DMS79 (cell line): ENCODE measurements at regions not wholly inside any gene's neighbourhood (a gene's known extent, or its start where the extent isn't known, plus 50 kb on each side); places are given as distances from the start of the nearest gene placed in this dataset.
"Not testable (repeated sequence)": the region's sequence is repeated elsewhere in the genome, so short reads cannot be mapped to it uniquely, and the experiment has no call there.

ENCODE experiments used
- DNase-seq: peaks from one replicate; lab custom pipeline; 2025; lab: John Stamatoyannopoulos, UW

DNA sequence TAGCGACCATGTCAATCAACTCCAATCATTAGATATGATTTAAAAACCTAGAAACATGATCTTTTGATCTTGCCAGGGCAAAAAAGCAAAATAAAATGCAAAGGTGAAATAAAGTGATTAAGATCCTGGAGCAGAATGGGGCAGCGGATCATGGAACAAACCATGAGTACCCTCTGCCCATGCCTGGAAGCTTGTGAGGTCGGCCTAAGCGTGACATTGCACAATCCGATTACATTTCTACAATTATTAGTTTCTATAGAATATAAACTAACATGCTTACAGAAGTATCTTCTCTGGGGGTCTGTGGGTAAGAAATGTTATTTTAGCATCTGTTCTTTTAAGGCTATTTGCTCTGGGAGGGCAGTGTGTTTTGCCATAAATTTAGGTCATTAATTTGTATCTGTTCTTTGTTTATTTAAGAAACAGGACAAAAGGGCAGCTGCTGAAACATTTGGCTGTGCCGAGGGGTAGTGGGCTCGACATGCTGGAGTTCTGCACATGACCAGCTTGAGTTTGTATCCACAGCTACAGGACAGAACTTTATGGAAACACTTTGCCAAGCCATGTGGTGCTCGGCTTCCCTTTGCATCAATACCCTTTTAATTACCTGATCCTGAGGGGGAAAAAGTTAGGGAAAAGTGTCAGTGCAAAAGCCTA is 55.9 kb downstream of the ZBTB18 start:
- DNase-seq, result no peak

- no peak for DNase-seq
Observed at GRCh38 chr1:244111027-244111426, 59.9 kb downstream of the ZBTB18 start.

DNA sequence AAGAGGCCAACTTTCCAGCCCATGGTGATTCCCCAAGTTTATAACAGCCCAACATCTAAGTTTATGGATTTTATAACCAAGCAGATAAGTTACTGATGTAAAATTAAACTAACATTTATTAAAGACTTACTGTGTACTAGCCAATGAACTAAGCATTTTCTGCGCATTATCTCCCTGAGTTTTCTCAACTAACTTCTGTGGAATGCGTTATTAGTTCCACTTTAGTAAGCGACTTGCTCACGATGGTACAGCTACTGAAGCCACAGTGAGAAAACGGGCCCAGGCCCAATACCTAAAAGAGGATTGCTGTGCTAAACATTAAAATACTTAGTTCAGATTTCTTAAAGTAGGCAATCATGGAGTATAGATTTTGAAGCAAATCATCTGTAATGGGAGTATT is 61.0 kb downstream of the ZBTB18 start:
- DNase-seq, result no peak

DNA sequence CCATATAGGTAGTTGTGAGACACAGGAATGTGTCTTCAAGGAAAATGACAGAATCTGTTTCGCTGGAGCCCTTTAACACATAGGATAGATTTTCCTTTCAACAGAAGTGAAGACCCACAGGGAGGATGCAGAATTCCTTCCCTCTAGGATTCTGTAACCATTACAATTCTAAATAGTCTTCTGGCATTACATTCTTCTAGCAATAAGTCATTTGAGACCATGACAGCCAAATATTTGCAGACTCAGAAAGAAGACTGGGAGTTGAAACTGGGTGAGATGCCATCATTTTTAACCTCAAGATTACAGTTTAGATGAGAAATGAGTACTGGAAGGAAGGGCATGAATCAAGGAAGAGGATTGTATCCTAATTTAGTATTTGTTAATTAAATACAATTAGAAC is 61.6 kb downstream of the ZBTB18 start:
- no peak for DNase-seq

DNA sequence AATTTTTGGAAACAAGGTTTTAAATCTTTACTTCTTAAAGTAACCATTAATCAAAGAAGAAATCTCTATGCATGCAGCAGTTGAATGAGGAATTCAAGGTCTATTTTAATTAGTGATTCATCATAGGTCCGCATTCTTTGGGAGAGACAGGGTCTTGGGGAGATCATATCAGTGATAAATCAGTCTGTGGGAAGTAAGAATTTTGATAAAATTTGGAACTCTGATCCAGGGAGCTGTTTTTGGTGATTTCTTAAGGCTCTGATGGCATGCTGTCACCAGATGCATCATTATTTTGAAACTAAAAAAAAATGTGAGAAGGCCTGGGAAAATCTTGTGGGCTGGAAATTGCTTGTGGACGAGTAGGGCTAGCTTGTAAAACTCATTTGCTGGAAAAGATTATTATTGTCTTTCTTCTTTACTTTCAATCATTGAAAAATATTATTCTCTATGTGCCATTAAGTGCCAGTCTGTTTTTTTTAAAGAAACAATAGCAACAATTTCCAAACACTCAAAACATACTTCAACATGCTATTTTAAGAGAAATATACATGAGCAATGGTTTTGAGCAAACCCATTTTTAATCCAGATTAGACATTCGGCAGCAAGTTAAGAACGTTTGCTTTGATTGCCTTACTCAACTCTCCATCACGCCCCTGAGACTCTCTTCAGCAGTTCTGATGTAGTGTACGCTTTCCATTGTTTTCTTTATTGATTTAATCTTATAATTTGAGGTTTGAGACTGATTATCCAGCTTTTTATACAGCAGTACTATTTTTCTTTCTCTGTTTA is 62.6 kb downstream of the ZBTB18 start:
- DNase-seq, result no peak

- DNase-seq, result no peak
Observed at GRCh38 chr1:244114892-244115291, 63.8 kb downstream of the ZBTB18 start.

DNA sequence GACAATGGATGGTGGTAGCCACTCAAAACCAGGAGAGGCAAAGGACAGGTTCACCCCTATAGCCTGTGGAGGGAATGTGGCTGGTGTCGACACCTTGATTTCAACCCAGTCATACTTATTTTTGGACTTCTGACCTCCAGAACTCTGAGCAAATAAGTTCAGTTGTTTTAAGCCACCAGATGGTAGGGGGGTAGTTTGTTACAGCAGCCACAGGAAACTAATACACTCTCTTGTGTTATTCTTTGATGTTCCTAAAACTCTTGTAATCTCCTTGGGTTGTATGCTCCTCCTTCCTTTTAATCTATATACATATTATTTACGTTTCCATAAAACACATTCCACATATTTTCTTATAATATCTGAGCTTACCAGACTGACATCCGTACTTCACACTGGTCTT is 65.9 kb downstream of the ZBTB18 start:
- DNase-seq, result no peak

DNA sequence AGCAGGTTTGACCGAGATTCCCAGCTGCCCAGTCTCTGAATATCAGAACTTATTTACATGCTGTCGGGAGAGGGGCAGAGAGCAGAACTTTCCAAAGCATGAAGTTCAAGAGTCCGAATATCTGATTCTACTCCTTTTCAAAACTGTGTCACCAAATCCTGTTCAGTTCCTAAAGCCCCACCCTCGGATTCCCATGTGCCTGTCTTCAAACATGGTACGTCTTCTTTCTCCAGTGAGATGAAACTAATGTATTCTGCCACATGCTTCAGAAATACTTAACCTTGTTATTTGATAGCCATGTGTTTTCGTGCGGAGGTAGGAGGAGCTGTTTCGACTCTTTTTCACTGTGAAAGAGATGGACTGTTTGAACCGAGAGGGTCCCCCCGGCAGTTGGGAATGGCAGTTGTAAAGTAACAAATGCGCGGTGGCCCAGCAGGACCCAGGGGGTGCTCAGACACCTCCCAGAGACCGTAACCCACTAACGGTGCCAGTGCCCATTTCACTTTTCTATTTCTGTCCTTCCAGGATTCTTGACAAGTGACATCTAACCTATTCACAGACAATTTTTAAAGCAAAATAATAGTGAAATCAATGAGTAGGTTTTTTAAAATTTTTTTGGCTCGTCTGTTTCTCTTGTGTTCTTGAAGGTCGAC is 67.2 kb downstream of the ZBTB18 start:
- DNase-seq, result no peak

DNA sequence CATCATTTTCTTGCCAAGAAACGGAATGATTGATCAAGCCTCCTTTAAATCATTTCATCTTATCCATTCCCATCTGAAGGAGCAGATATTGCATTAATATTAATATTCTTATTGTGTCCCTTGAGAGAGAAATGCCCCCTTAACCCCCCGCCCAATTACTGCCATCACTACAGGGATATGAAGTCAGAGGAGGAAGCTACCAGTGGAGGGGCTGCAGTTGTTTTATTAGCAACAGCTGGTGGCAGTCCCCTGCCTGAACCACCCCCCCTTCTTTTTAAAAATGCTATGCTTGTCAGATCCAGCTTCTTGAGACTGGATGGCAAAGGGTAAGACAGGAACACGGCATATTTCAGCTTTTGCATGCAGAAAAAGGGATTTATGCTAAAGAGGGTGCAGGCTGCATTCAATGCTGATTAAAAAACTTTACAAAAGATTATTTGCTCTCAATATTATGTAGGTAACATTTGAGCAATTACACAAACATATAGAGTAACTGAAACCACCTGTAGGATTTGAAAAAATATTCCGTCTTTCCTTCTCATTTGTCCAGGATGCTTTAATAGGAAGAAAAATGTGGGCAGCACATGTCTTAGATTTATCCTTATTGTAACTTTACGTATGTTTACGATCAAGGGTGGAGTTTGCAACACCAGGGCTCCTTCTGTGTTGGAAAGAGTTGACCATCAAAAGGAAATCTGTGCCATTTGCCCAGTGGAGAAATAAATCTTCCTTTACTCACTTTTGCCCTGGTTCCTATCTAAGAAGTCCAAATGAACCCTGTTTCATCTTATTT is 77.7 kb downstream of the ZBTB18 start:
- no peak for DNase-seq

DNA sequence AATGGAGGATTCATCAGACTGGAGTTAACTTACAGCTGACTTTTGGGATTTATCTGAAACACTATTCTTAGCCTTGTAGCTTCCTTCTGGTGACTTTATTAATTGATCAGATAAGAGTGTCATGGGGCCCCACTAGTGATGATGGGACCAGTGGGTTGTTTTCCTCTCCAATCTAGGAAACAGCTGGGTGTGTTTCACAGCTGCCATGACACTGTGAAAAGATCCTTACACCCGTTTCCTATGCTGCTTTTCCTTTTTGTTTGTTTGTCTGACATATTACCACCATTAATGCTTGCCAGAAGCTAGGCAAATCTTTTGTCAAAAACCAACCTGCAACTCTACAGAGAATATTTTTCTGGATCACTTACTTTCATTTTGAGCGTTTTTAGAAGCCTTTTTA is 86.2 kb downstream of the ZBTB18 start:
- DNase-seq, result no peak

- no peak for DNase-seq
Observed at GRCh38 chr1:244137725-244138124, 86.6 kb downstream of the ZBTB18 start.

DNA sequence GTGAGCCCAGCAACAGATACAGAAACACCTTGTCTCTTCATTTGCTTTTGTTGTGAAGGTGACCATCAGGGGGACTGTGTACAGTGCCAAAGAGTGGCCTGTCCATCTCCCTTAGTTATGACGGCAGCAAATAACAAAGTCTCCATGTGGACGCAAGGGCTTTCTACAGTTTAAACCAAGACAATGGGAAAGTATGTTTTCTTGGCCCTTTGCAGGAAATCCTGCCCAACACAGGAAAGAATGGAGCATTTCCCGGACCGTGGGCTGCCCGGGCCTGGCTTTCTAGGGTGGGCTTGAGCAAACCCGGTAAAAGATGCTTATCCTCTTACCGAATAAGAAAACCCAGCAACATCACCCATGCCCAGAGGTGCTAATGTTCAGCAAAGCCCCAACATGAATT is 87.3 kb downstream of the ZBTB18 start:
- no peak for DNase-seq

- DNase-seq, result no peak
Observed at GRCh38 chr1:244139655-244140054, 88.6 kb downstream of the ZBTB18 start.

DNA sequence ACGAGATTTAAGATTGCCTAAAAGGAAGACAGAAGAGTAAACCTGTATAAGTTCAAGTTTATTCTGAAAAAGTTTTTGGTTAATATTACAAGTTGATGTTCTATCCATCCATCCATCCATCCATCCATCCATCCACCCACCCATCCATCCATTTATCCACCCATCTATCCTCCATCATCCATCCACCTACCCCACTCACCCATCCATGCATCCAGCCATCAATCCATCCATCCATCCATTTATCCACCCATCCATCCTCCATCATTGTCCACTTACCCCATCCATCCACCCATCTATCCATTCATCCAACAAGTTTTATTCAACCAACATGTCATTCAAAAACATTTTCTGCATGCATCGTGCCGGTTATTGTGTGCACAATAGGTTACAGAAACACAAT is 89.3 kb downstream of the ZBTB18 start:
- DNase-seq, result no peak

GRCh38 chr1:244144053-244144452 is 93.0 kb downstream of the ZBTB18 start:
- no peak for DNase-seq

DNA sequence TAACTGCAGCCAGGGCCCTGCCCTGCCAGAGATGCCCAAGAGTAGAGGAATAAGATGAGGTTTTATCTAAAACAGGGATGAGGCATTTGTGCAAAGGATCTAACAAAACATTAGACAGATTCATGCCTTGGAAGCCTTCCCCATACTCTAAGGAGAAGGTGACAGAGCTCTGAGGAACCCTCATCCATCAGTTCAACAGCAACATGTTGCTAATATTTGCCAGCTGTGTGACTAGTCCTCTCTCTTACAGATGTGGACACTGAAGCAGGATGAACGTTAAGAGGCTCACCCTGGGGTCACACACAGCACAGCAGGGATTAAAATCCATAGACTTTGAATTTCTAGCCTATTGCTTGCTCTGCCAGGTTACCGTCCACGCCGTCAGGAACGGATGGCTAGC is 99.0 kb downstream of the ZBTB18 start:
- DNase-seq, result no peak

- DNase-seq, result no peak
Observed at GRCh38 chr1:244150665-244151064, 99.6 kb downstream of the ZBTB18 start.

DNA sequence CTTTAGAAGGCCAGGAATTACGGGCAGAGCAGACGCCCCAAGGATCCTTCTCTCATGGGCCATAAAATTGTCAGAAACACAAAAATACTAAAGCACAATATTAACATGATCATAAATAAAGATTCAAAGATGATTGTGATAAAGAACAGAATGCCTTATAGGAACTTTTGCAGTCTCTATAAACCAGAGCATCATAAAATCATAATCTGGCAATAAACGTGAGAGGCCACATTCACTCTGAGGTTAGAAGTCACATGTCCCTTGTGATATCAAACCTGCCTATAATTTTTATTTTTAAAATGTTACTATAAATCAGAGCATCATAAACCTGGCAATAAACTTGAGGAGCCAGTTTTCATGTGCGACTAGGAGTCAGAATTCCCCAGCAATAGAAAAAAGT is 100.5 kb downstream of the ZBTB18 start:
- DNase-seq, result no peak

- no peak for DNase-seq
Observed at GRCh38 chr1:244154508-244154871, 103.4 kb downstream of the ZBTB18 start.

GRCh38 chr1:244154872-244155531 is 103.9 kb downstream of the ZBTB18 start:
- DNase-seq, result no peak

DNA sequence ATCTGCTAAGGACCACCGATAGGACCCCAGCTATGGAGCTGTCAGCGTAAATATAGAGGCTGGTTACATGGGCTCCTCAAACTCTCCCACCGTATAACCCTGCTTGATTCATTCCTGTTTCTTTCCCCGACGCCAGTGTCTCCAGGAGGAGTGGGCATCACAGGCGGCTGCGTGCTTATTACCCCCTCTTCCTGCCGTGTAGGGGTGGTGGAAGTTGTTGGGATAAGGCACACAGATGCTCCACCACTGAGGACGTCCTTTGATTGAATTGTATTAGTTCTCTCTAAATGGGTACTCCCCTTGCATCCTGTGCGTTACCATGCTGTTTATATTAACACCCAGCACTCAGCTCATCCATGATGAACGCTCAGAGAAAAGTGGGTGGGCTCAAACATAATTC is 104.6 kb downstream of the ZBTB18 start:
- no peak for DNase-seq

GRCh38 chr1:244156617-244157016 is 105.5 kb downstream of the ZBTB18 start:
- DNase-seq, result not testable (repeated sequence)
